ENCODE measurements at regions not wholly inside any gene's neighbourhood (a gene's known extent, or its start where the extent isn't known, plus 50 kb on each side); places are given as distances from the start of the nearest gene placed in this dataset.

GRCh38 chr17:68697850-68698361 lies 96.7 kb upstream of the FAM20A start:
- Histone ChIP-seq H3K4me3 (no peak overlapping the region), H3K36me3 (replicated peaks in 1 of 2) (no peaks in the 10 kb centered on the region), H3K27me3 (no peaks in the 10 kb centered on the region), H3K4me1 (replicated peaks in 1 of 2) (peaks cover 0 to 4% of the 10 kb centered on the region in 2 donors), H3K27ac (peak overlapping the region in 2 of 5 donors; percentile 26 to 45), H3K9me3 (replicated peaks in 1 of 3) (no peaks in the 10 kb centered on the region)
- TF ChIP-seq POLR2A (IDR thresholded peaks at IDR 0.05) (no peak), CTCF (IDR thresholded peaks at IDR 0.05) (no peak)
- WGBS, 4 donors = 66 to 75% (median 74%) methylated on average over 1 of the region's 1 CpG
- peak in 4 of 7 donors; percentile 17 to 48 (median 29) for DNase-seq
- intact Hi-C loops (cut with DNase I) = no loop called here

- no peaks in the 10 kb centered on the region for H3K36me3 ChIP-seq (replicated peaks in 1 of 2)
- H3K27me3 ChIP-seq = no peaks in the 10 kb centered on the region
- H3K4me3 ChIP-seq = no peak overlapping the region
- no peak overlapping the region for H3K27ac ChIP-seq
- intact Hi-C loops (cut with DNase I) = no loop called here
- WGBS, 4 donors = 87 to 95% (median 91%) methylated on average over 2 of the region's 2 CpGs
- H3K4me1 ChIP-seq (replicated peaks in 1 of 2) = peaks cover 0 to 4% of the 10 kb centered on the region in 2 donors
- no peaks in the 10 kb centered on the region for H3K9me3 ChIP-seq (replicated peaks in 1 of 3)
- DNase-seq = no peak
- TF ChIP-seq CTCF (IDR thresholded peaks at IDR 0.05) (no peak), POLR2A (IDR thresholded peaks at IDR 0.05) (no peak)
Measured at GRCh38 chr17:68695659-68696058, 94.5 kb upstream of the FAM20A start.

GRCh38 chr17:68694791-68695485 lies 93.8 kb upstream of the FAM20A start:
- Histone ChIP-seq H3K36me3 (replicated peaks in 1 of 2) (no peaks in the 10 kb centered on the region), H3K4me1 (replicated peaks in 1 of 2) (peaks cover 0 to 4% of the 10 kb centered on the region in 2 donors), H3K27me3 (no peaks in the 10 kb centered on the region), H3K9me3 (replicated peaks in 1 of 3) (no peaks in the 10 kb centered on the region), H3K4me3 (no peak overlapping the region), H3K27ac (no peak overlapping the region)
- no peak for TF ChIP-seq POLR2A (IDR thresholded peaks at IDR 0.05)
- TF ChIP-seq CTCF (IDR thresholded peaks at IDR 0.05) = no peak
- intact Hi-C loops (cut with DNase I) = no loop called here
- 78 to 89% (median 82%) methylated on average over 5 to 6 of the region's 6 CpGs for WGBS, 4 donors
- no peak for DNase-seq

GRCh38 chr17:68693896-68694295 lies 92.7 kb upstream of the FAM20A start:
- WGBS, 4 donors = 91 to 96% (median 94%) methylated on average over 8 of the region's 8 CpGs
- no peak overlapping the region for H3K27ac ChIP-seq
- H3K4me3 ChIP-seq = no peak overlapping the region
- peaks cover 0 to 4% of the 10 kb centered on the region in 2 donors for H3K4me1 ChIP-seq (replicated peaks in 1 of 2)
- intact Hi-C loops (cut with DNase I) = no loop called here
- no peaks in the 10 kb centered on the region for H3K27me3 ChIP-seq
- TF ChIP-seq CTCF (IDR thresholded peaks at IDR 0.05) = no peak
- TF ChIP-seq POLR2A (IDR thresholded peaks at IDR 0.05) = no peak
- no peak for DNase-seq
- no peaks in the 10 kb centered on the region for H3K36me3 ChIP-seq (replicated peaks in 1 of 2)
- no peaks in the 10 kb centered on the region for H3K9me3 ChIP-seq (replicated peaks in 1 of 3)

Measured in adrenal gland (tissue), 9 donors.